ENCODE measurements at regions not wholly inside any gene's neighbourhood (a gene's known extent, or its start where the extent isn't known, plus 50 kb on each side); places are given as distances from the start of the nearest gene placed in this dataset.

DNA sequence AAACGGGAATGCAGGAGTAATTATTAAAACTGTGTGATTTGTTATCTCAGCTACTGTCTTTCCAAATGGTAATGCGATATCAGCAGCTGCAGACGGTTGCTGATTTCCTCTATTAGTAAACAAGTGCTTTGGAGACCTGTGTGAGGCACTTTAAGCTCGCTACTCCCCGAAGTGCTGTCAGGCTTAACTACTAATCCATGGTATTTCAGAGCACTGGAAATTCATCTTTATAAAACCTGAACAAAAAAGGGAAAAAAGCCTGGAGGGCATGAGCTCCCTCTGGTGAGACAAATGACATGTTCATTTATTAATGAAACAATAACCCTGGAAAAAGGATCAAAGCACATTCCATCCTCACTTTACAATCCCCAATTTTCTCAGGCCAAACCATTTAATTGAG is 143.6 kb upstream of the OTX2 start:
- DNase-seq, result no peak
- no peak overlapping the region for H3K4me3 ChIP-seq
- H3K9me3 ChIP-seq, result no peaks in the 10 kb centered on the region
- no peak overlapping the region for H3K27ac ChIP-seq
- 15 to 25% (median 19%) methylated on average over 5 of the region's 5 CpGs for WGBS, 5 donors
- H3K27me3 ChIP-seq (replicated peaks in 1 of 7), result peaks cover 0 to 8% (median 0%) of the 10 kb centered on the region in 7 donors
- no peaks in the 10 kb centered on the region for H3K36me3 ChIP-seq
- H3K4me1 ChIP-seq, result no peaks in the 10 kb centered on the region
- TF ChIP-seq POLR2AphosphoS5 (IDR thresholded peaks at IDR 0.05), result no peak
- TF ChIP-seq, protein P1, sequence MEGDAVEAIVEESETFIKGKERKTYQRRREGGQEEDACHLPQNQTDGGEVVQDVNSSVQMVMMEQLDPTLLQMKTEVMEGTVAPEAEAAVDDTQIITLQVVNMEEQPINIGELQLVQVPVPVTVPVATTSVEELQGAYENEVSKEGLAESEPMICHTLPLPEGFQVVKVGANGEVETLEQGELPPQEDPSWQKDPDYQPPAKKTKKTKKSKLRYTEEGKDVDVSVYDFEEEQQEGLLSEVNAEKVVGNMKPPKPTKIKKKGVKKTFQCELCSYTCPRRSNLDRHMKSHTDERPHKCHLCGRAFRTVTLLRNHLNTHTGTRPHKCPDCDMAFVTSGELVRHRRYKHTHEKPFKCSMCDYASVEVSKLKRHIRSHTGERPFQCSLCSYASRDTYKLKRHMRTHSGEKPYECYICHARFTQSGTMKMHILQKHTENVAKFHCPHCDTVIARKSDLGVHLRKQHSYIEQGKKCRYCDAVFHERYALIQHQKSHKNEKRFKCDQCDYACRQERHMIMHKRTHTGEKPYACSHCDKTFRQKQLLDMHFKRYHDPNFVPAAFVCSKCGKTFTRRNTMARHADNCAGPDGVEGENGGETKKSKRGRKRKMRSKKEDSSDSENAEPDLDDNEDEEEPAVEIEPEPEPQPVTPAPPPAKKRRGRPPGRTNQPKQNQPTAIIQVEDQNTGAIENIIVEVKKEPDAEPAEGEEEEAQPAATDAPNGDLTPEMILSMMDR (IDR thresholded peaks at IDR 0.05 in 8 of 11, conservative IDR thresholded peaks at IDR 0.05 in 3 of 11), result no peak
- intact Hi-C loops (cut with DNase I; ENCODE audit: low total_unique reads), result no loop called here

DNA sequence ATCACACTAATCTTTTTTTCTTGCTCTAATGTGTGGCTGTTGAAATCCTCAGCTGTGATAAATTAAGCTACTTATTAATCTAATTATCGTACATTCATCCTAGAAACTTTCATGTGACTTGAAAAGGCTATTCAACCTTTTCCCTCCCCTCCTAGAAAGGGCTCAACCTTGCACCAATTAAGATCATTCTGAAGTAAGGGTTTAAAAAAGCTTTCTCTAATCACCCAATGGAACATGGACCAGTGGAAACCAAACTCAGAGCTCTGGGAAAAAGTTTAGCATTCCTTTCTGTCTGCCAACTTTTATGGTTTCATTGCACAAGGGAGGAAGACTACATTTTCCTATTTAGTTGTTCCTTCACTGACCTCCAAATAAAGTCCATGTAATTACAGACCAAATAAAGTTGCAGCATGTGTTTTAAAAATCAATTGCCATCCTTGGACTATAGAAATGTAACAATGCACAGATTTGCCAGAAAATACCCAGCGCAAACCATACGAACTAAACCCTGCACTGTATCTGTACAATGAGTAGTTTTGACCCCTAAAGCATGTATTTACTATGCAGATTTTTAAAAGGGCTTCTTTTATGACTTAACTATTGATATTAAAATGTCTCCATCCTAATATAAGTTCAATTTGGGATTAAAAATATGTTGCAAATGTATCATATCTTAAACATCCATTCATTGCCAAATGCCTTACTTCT is 142.6 kb upstream of the OTX2 start:
- WGBS, 5 donors, result 85 to 92% (median 89%) methylated on average over 3 of the region's 3 CpGs
- Histone ChIP-seq H3K4me3 (no peak overlapping the region), H3K27ac (no peak overlapping the region), H3K9me3 (no peaks in the 10 kb centered on the region), H3K27me3 (replicated peaks in 1 of 7) (peaks cover 0 to 8% (median 0%) of the 10 kb centered on the region in 7 donors), H3K36me3 (no peaks in the 10 kb centered on the region), H3K4me1 (no peaks in the 10 kb centered on the region)
- TF ChIP-seq, protein P1 (IDR thresholded peaks at IDR 0.05 in 8 of 11, conservative IDR thresholded peaks at IDR 0.05 in 3 of 11), result no peak
- TF ChIP-seq POLR2A (IDR thresholded peaks at IDR 0.05) (no peak), POLR2AphosphoS5 (IDR thresholded peaks at IDR 0.05) (no peak)
- no peak for DNase-seq
- intact Hi-C loops (cut with DNase I; ENCODE audit: low total_unique reads), result no loop called here

DNA sequence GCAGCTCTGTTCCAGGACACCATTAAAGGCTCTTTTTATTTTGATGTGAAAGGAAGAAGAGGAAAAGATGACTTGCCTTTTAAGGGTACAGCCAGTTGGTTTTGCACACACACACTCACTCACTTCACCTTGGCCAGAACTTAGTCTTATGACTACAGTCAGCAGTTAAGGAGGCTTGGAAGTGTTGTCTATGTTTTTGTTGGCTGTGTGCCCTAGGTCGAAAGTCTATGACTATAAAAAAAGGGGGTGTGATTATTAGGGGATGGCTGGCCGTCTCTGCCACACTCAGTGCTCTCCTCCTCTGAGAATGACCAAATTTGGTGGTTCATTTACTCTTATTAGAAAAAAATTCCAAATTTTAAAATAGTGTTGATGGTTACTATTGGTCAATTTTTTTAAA is 139.5 kb upstream of the OTX2 start:
- no peak for TF ChIP-seq POLR2A (IDR thresholded peaks at IDR 0.05)
- TF ChIP-seq POLR2AphosphoS5 (IDR thresholded peaks at IDR 0.05), result no peak
- TF ChIP-seq, protein P1 (IDR thresholded peaks at IDR 0.05 in 8 of 11, conservative IDR thresholded peaks at IDR 0.05 in 3 of 11), result no peak
- Histone ChIP-seq H3K9me3 (no peaks in the 10 kb centered on the region), H3K36me3 (no peaks in the 10 kb centered on the region), H3K27me3 (replicated peaks in 1 of 7) (peaks cover 0 to 10% (median 0%) of the 10 kb centered on the region in 7 donors), H3K27ac (no peak overlapping the region), H3K4me3 (no peak overlapping the region), H3K4me1 (no peaks in the 10 kb centered on the region)
- 30 to 59% (median 44%) methylated on average over 2 of the region's 2 CpGs for WGBS, 5 donors
- no peak for DNase-seq
- intact Hi-C loops (cut with DNase I; ENCODE audit: low total_unique reads), result no loop called here

DNA sequence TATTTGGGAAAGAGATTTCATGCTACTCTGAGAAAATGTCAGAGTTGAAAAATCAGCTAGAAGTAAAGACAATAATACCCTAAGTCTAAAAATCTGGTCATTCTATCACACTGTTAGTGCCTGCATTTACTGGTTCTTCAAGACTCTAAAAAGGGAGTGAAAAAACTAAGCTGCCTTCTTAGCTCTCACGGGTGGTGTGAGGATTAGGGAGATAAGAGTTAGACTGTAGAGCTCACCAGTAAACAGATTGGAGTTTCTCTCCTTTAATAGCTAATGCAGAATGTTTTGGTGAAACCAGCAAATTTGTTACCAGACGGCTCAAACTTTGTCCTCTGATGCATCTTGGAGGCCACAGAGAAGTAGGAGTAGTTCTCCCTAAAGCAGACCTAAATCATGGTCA is 135.0 kb upstream of the OTX2 start:
- no peak for DNase-seq
- Histone ChIP-seq H3K27me3 (replicated peaks in 1 of 7) (peaks cover 0 to 10% (median 0%) of the 10 kb centered on the region in 7 donors), H3K4me3 (no peak overlapping the region), H3K9me3 (peaks cover 0 to 12% (median 0%) of the 10 kb centered on the region in 8 donors), H3K27ac (no peak overlapping the region), H3K36me3 (no peaks in the 10 kb centered on the region), H3K4me1 (no peaks in the 10 kb centered on the region)
- WGBS, 5 donors, result 49 to 58% (median 56%) methylated on average over 2 of the region's 2 CpGs
- intact Hi-C loops (cut with DNase I; ENCODE audit: low total_unique reads), result no loop called here
- TF ChIP-seq, protein P1 (IDR thresholded peaks at IDR 0.05 in 8 of 11, conservative IDR thresholded peaks at IDR 0.05 in 3 of 11), result no peak

All from spleen (tissue), 11 donors.